Inflammatory macrophage (primary cell): ENCODE measurements at regions not wholly inside any gene's neighbourhood (a gene's known extent, or its start where the extent isn't known, plus 50 kb on each side); places are given as distances from the start of the nearest gene placed in this dataset.

ENCODE experiments used
- DNase-seq, 2 donors: peaks; one replicate each; pipeline ENCODE4 v3.0.0-alpha.2; 2020 to 2022

GRCh38 chr3:65231544-65231943 lies 543.7 kb upstream of the ADAMTS9 start:
- DNase-seq = no peak

DNA sequence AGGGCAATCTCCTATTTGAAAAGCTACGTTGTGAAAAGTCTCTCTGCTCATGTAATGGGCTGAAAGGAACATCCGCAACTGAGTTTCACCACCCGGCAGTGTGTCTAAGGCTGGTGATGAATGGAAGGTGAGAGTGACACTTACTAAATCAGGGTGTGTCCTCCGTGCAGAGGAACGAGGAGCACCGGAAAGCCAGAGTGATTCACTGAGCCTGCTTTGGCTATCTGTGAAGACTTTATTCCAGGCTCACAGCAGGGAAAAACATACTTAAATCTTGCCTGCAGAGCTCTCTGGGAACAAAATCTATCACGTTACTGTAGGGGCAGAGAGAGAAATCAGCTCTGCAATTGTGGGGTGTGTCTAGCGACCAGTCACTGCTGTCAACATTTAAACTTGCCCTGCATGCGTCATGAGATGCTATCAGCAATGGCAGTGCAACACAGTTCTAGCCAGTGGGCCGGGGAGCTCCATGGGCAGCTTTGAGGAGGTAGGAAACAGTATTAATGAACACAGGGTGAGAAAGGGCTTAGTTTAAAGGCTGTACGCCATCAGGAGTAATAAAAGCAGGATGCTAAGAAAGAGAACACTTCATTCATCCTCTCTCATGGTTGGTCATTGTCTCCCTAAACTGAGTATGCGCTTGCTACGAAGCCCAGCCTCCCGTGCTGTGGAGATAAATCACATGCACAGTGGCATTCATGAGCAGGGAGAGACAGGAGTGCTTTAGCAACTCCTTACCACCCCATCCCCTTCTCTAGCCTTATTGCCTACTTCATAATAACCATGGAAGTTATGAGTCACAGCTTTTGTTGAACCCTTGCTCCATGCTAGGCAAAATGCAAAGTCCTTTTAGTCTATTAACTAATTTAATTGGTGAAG lies 542.7 kb upstream of the ADAMTS9 start:
- DNase-seq = no peak

GRCh38 chr3:65226287-65226686 lies 538.5 kb upstream of the ADAMTS9 start:
- DNase-seq = no peak

- DNase-seq = no peak
These were observed 522.4 kb upstream of the ADAMTS9 start for GRCh38 chr3:65210026-65210814.

- no peak for DNase-seq
These were observed 514.6 kb upstream of the ADAMTS9 start for GRCh38 chr3:65202395-65202794.

DNA sequence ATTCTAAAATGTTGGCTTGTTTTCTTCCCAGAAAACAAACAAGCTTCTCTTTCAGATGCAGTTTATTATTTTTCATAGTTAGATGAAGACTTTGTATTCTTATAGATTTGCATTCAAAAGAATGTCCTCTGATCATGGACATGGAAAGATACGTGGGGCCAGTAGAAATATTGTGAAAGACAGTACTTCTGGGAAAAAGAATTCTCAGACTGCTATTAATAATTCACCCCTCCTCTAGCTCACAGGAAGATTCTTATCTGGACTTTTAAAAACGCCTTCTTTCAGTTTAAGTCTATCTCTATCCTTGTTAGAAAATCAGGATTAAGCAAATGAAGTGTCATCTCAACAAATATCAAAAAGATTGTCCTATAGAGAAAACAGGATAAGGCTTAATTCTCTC lies 514.1 kb upstream of the ADAMTS9 start:
- DNase-seq = no peak

GRCh38 chr3:65200310-65200970 lies 512.6 kb upstream of the ADAMTS9 start:
- DNase-seq = no peak

DNA sequence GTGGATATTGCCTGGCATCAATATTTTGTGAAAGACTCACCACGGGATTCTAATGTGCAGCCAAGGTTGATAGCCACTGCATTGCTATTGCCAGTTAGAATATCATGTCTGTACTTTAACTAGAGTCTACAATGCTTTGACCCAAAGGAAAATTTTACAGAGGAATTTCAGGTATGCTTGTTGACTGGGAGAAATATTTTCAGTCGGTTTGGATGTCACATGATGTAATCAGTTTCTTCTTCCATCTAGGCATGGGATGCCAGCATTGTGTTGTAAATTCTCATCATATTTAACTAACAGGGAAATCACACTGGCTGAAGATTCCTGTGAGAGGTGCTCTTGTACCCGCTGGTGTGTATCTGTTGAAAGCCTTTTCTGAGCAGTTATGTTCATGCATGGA lies 508.9 kb upstream of the ADAMTS9 start:
- DNase-seq = no peak

DNA sequence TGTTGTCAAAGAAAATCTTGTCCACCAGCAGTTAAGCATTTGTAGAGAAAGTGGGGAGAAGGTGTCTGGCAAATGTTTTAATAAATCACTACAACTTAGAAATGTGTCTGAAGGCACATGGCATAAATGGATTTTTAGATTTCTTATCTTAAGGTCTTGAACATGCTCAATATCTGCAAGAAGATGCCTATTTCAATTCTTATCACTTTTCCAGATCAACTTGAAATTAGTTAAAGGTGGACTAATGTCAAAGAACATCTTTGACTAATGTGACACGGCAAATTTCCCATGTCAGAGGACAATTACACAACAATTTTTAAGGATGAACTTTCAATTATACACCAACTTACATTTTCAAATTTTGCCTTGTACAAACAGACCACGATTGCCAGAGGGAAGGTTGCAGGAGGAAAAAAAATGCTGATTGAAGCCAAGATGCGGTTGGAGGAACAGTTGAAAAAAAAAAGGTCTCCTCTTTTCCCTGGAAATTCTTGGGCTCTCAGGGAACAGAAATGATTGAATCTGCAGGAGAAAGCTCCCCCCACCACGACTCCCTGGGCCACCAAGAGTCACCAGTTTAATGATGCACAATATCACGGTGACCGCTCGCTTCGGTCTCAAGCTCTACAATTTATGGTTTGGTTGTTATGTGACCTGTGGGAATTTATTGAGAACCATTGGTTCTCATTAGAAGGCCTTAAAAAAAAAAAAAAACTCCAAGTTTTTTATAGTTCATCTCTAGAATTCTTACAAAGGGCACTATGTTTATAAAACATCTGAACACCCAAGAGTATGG lies 507.6 kb upstream of the ADAMTS9 start:
- no peak for DNase-seq

GRCh38 chr3:65194744-65195143 lies 506.9 kb upstream of the ADAMTS9 start:
- no peak for DNase-seq

DNA sequence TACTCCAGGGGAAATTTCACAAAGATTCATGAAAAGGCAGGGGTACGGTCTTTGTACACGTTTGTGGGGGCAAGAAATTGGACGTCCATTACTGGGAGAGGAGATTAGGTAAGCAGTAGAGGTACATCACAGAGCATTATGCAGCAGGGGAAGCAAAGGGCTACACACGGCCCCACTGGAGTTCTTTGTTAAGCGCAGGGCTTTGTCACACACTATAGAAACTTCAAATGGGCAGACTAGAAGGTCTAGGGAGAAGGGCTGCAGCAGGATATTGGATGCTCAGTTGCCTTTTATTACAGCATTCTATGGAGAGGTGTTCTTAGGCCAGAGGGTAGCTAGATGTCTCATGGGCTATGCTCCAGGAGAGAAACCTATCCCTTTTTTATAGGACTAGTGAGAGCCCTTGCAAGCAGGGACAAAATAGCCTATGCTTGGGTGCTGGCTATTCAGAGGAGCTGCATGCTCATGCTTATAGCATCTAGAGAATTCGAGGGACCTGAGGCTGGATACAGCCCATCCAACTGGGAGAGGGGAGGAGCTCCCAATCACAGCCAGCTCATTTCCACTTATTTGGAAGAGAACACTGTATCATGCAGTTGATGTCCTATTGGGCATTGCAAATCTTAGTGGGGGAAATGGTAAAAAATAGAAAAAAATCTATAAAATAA lies 506.4 kb upstream of the ADAMTS9 start:
- DNase-seq = no peak

DNA sequence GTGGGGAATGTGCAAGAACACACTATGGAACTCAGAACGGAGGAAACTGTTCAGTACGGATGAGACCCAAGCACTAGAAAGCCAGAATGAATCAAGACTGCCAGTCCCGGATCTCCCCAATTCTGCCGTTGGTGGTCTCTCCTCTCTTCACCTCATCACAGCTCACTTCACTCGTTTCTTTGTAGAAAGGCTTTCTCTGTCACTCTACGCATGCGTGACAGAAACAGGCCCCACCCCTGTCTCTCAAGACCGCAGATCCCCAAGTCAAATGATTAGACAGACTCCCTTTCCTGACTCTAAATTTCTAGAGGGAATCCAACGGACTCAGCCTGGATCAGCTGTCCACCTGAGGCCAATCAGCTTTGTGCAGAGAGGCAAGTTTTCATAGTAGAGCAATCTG lies 505.7 kb upstream of the ADAMTS9 start:
- no peak for DNase-seq

DNA sequence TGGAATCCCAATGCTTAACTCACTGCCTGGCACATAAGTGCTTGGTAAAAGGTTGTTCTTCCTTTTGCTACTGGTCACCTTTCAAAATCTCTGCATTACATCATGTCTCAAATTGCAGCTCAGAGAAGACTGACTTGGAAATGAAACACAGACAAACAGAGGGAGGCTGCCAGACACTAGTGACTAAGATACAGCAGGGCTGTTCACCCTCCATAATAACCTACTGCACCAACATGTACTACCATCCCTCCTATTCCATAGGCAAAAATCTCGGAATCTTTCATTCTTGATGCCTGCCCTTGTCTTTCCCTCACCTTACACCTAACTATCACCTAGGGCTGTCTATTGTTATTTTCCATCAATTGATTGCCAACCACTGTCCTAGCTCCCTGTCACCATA lies 502.3 kb upstream of the ADAMTS9 start:
- no peak for DNase-seq

- DNase-seq = no peak
These were observed 498.5 kb upstream of the ADAMTS9 start for GRCh38 chr3:65186268-65186667.

DNA sequence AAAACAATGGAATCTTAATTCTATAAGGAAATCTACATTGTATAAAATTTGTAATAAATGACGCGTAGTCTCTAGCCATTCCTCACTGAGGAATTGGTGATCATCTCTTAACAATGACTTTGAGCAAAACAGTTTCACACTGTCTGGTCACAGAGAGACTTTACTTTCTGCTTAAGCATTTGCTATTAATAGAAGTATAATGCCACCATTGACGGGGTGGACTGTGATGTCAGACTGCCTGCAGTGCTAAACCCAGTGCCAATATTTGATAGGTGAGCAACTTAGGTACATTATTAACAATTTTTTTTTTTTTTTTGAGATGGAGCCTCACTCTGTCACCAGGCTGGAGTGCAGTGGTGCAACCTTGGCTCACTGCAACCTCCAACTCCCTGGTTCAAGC lies 494.9 kb upstream of the ADAMTS9 start:
- no peak for DNase-seq

DNA sequence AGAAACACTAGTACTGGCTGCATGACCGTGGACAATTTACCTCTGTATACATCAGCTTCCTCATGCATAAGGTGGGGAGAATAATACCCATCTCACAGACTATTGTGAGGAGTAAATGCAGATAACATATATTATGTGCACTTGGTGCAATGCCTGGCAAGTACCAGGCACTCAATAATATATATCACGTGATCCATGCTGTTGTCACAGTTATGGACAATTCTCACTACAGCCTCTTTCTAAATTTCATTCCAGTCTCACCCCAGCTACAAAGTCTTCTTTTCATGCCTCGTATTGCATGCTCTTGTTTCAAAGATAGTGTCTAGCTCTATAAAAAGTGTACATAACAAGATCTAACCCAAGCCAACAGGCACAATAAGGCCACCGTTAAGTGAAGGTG lies 494.3 kb upstream of the ADAMTS9 start:
- no peak for DNase-seq

- DNase-seq = no peak
These were observed 493.6 kb upstream of the ADAMTS9 start for GRCh38 chr3:65181391-65181871.

DNA sequence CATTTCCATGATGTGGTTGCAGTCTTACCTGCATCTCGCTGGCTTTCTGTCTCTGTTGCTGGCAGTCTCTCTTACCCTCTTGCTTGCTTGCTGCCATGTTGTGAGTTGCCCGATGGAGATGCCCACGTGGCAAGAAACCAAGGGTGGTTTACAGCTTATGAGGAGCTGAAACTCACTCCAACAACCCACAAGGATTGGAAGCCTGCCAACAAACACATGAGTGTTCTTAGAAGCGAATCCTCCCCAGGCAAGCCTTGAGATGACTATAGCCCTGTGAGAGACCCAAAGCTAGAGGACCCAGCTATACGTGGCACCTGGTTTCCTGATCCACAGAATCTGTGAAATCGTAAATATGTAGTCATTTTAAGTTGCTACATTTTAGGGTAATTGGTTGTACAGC lies 490.9 kb upstream of the ADAMTS9 start:
- DNase-seq = no peak

DNA sequence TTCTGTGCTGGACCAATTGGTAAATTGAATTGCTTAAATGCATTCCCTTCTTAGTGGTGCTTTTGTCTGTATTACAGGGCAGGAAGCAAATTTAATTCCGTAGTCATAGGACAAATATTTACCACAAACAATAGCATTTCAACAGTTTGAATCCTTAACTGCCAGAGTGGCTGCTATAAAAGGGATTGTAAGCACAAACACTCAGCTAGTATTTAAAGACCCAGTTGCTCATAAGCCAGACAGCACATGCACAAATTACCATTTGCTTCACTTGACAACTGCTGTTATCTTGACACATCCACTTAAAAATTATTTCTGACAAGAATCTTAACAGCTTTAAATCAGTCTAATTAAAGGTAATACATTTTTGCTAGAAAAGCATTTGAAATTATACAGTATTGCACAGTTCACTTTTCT lies 490.2 kb upstream of the ADAMTS9 start:
- DNase-seq = no peak

- DNase-seq = no peak
These were observed 486.9 kb upstream of the ADAMTS9 start for GRCh38 chr3:65174713-65175112.

GRCh38 chr3:65173841-65174240 lies 486.0 kb upstream of the ADAMTS9 start:
- DNase-seq = no peak

DNA sequence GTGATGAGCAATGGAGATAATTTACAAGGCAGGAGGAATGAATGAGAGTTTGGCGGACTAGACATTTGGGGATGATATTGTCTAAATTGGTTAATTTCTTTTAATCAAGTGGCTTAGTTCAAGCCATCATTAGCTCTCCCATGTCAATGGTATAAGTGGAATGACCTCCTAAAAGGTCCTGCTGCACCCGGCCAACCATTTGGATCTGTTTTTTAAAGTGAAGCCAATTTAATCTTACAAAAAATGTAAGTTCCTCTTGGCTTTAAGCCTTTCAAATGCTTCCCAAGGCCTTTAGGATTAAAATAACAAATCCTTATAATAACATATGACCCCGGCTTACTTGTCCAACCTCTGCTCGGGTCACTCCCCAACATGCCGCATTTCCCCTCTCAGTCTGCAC lies 484.4 kb upstream of the ADAMTS9 start:
- DNase-seq = no peak
